ENCODE measurements at regions not wholly inside any gene's neighbourhood (a gene's known extent, or its start where the extent isn't known, plus 50 kb on each side); places are given as distances from the start of the nearest gene placed in this dataset.

DNA sequence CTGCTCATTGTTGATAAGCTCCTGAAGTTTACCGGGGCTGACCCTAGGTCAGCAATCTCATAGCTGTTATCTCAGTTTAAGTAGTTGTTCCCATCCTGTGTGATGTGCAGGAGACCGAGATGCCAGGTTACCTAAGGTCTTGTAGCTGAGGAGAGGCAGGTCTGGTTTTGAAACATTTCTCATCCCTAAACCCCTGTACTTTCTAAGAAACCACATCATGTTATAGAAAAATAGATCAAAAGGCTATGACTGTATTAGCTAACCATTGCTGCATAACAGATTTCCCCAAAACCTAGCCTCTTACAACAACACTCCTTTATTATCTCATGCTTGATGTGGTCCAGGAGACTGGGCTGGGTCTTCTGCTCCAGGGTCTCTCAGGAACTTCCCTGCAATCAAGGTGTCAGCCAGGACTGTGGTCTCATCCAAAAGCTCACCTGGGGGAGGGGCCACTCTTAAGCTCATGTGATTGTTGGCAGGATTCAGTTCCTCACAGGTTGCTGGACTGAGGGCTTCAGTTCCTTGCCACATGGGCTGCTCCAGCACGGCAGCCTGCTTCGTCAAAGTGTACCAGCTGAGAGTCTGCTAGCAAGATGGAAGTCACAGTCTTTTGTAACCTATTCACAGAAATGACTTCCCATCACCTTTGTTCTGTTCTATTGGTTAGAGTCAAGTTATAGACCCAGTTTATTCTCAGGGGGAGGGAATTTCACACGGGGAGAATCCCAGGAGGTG lies 60.9 kb upstream of the CLCN4 start:
- Histone ChIP-seq H3K27ac (no peak overlapping the region), H2AFZ (ENCODE audit: low read depth) (no peak overlapping the region), H3K36me3 (ENCODE audit: insufficient read depth) (no peaks in the 10 kb centered on the region), H3K4me2 (no peak overlapping the region), H3K9ac (no peak overlapping the region), H3K27me3 (ENCODE audit: insufficient read depth, low read depth) (no peaks in the 10 kb centered on the region), H3K4me3 (IDR thresholded peaks at IDR 0.05; ENCODE audit: insufficient read depth, low read depth, low read length) (no peak overlapping the region), H4K20me1 (ENCODE audit: insufficient read depth) (no peaks in the 10 kb centered on the region), H3K79me2 (ENCODE audit: insufficient read depth, low read depth) (no peaks in the 10 kb centered on the region), H3K4me1 (ENCODE audit: low read depth, poor library complexity, severe bottlenecking) (peaks cover 40% of the 10 kb centered on the region)
- TF ChIP-seq, protein P1, sequence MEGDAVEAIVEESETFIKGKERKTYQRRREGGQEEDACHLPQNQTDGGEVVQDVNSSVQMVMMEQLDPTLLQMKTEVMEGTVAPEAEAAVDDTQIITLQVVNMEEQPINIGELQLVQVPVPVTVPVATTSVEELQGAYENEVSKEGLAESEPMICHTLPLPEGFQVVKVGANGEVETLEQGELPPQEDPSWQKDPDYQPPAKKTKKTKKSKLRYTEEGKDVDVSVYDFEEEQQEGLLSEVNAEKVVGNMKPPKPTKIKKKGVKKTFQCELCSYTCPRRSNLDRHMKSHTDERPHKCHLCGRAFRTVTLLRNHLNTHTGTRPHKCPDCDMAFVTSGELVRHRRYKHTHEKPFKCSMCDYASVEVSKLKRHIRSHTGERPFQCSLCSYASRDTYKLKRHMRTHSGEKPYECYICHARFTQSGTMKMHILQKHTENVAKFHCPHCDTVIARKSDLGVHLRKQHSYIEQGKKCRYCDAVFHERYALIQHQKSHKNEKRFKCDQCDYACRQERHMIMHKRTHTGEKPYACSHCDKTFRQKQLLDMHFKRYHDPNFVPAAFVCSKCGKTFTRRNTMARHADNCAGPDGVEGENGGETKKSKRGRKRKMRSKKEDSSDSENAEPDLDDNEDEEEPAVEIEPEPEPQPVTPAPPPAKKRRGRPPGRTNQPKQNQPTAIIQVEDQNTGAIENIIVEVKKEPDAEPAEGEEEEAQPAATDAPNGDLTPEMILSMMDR (conservative IDR thresholded peaks at IDR 0.05; ENCODE audit: low read depth, low read length) = no peak

GRCh38 chrX:10098270-10098713 lies 58.5 kb upstream of the CLCN4 start:
- Histone ChIP-seq H4K20me1 (ENCODE audit: insufficient read depth) (no peaks in the 10 kb centered on the region), H3K4me3 (IDR thresholded peaks at IDR 0.05; ENCODE audit: insufficient read depth, low read depth, low read length) (no peak overlapping the region), H3K4me1 (ENCODE audit: low read depth, poor library complexity, severe bottlenecking) (peaks cover 40% of the 10 kb centered on the region), H3K27ac (peak overlapping the region; percentile 79), H3K27me3 (ENCODE audit: insufficient read depth, low read depth) (no peaks in the 10 kb centered on the region), H3K79me2 (ENCODE audit: insufficient read depth, low read depth) (no peaks in the 10 kb centered on the region), H3K4me2 (peak overlapping the region; percentile 61), H3K36me3 (ENCODE audit: insufficient read depth) (no peaks in the 10 kb centered on the region), H2AFZ (ENCODE audit: low read depth) (no peak overlapping the region), H3K9ac (peak overlapping the region; percentile 16; the same call in 1 of the 2 replicates)
- TF ChIP-seq, protein P1 (conservative IDR thresholded peaks at IDR 0.05; ENCODE audit: low read depth, low read length) = no peak

GRCh38 chrX:10099411-10099810 lies 57.4 kb upstream of the CLCN4 start:
- Histone ChIP-seq H4K20me1 (ENCODE audit: insufficient read depth) (no peaks in the 10 kb centered on the region), H3K27ac (no peak overlapping the region), H3K36me3 (ENCODE audit: insufficient read depth) (no peaks in the 10 kb centered on the region), H3K4me3 (IDR thresholded peaks at IDR 0.05; ENCODE audit: insufficient read depth, low read depth, low read length) (no peak overlapping the region), H3K79me2 (ENCODE audit: insufficient read depth, low read depth) (no peaks in the 10 kb centered on the region), H3K4me2 (no peak overlapping the region), H3K4me1 (ENCODE audit: low read depth, poor library complexity, severe bottlenecking) (peaks cover 40% of the 10 kb centered on the region), H3K27me3 (ENCODE audit: insufficient read depth, low read depth) (no peaks in the 10 kb centered on the region), H2AFZ (ENCODE audit: low read depth) (no peak overlapping the region), H3K9ac (no peak overlapping the region)
- TF ChIP-seq, protein P1 (conservative IDR thresholded peaks at IDR 0.05; ENCODE audit: low read depth, low read length) = no peak

GRCh38 chrX:10101269-10101668 lies 55.5 kb upstream of the CLCN4 start:
- no peaks in the 10 kb centered on the region for H3K79me2 ChIP-seq (ENCODE audit: insufficient read depth, low read depth)
- H3K27ac ChIP-seq = no peak overlapping the region
- H3K4me1 ChIP-seq (ENCODE audit: low read depth, poor library complexity, severe bottlenecking) = peaks cover 29% of the 10 kb centered on the region
- no peak overlapping the region for H2AFZ ChIP-seq (ENCODE audit: low read depth)
- H3K36me3 ChIP-seq (ENCODE audit: insufficient read depth) = no peaks in the 10 kb centered on the region
- H3K4me2 ChIP-seq = no peak overlapping the region
- H3K9ac ChIP-seq = no peak overlapping the region
- no peaks in the 10 kb centered on the region for H4K20me1 ChIP-seq (ENCODE audit: insufficient read depth)
- H3K27me3 ChIP-seq (ENCODE audit: insufficient read depth, low read depth) = no peaks in the 10 kb centered on the region
- H3K4me3 ChIP-seq (IDR thresholded peaks at IDR 0.05; ENCODE audit: insufficient read depth, low read depth, low read length) = no peak overlapping the region
- TF ChIP-seq, protein P1 (conservative IDR thresholded peaks at IDR 0.05; ENCODE audit: low read depth, low read length) = no peak
